CD4-positive, CD25-positive, alpha-beta regulatory T cell (primary cell): ENCODE measurements at regions not wholly inside any gene's neighbourhood (a gene's known extent, or its start where the extent isn't known, plus 50 kb on each side); places are given as distances from the start of the nearest gene placed in this dataset.
A peak's percentile ranks its signal among the peaks of the same experiment; 100 is the strongest.

Source experiments
- ATAC-seq, 2 donors: fragments of 150-1000 bp; cut with Tn5 transposase; one replicate each; pipeline ENCODE4 v1.10.0; 2021; ENCODE audit warnings: low read depth in 2 of 2, moderate number of reproducible peaks in 2 of 2, moderate library complexity in 1 of 2
- DNase-seq, 3 donors: peaks; one replicate each; pipeline versions ENCODE4 v3.0.0 to v3.0.0-alpha.2; 2012 to 2022; ENCODE audit warnings: mixed read lengths in 1 of 3
- H3K27ac ChIP-seq: one replicate; pipeline ENCODE4 v1.7.0; 2013; ENCODE audit warnings: mild to moderate bottlenecking, low read length; ENCODE audit not compliant: insufficient read depth, poor library complexity, severe bottlenecking
- H3K27me3 ChIP-seq: one replicate; pipeline ENCODE4 v1.7.0; 2013; ENCODE audit warnings: low read length; ENCODE audit not compliant: control insufficient read depth, insufficient read depth
- H3K36me3 ChIP-seq: one replicate; pipeline ENCODE4 v1.7.0; 2013; ENCODE audit warnings: mild to moderate bottlenecking, low read length, moderate library complexity; ENCODE audit not compliant: control insufficient read depth, insufficient read depth
- H3K4me1 ChIP-seq: 2 replicates; pipeline ENCODE4 v1.7.0; 2013; ENCODE audit warnings: mild to moderate bottlenecking, low read length; ENCODE audit not compliant: insufficient read depth, control insufficient read depth, poor library complexity, severe bottlenecking
- H3K4me3 ChIP-seq: one replicate; pipeline ENCODE4 v1.7.0; 2013; ENCODE audit warnings: low read depth, mild to moderate bottlenecking, low read length, moderate library complexity
- H3K9me3 ChIP-seq, 2 experiments: 1 replicate in 1 of 2; 2 replicates in 1 of 2; pipeline ENCODE4 v1.7.0; 2013; ENCODE audit warnings: low read length in 2 of 2, mild to moderate bottlenecking in 1 of 2, moderate library complexity in 1 of 2; ENCODE audit not compliant: control insufficient read depth in 2 of 2
- H3K27ac Mint-ChIP-seq, 3 donors: one replicate each; pipeline ENCODE4 v1.8.0; 2020 to 2022; ENCODE audit warnings: mild to moderate bottlenecking in 3 of 3, mixed read lengths in 3 of 3, moderate library complexity in 2 of 3
- H3K27me3 Mint-ChIP-seq: one replicate; pipeline ENCODE4 v1.8.0; 2022; ENCODE audit warnings: mild to moderate bottlenecking, mixed read lengths
- H3K36me3 Mint-ChIP-seq: one replicate; pipeline ENCODE4 v1.8.0; 2020; ENCODE audit warnings: mixed read lengths
- H3K4me1 Mint-ChIP-seq, 4 donors: one replicate each; pipeline ENCODE4 v1.8.0; 2020 to 2022; ENCODE audit warnings: mixed read lengths in 4 of 4, mild to moderate bottlenecking in 1 of 4
- H3K4me3 Mint-ChIP-seq, 4 donors: one replicate each; pipeline ENCODE4 v1.8.0; 2020 to 2022; ENCODE audit warnings: mild to moderate bottlenecking in 4 of 4, mixed read lengths in 4 of 4, moderate library complexity in 3 of 4
- H3K9me3 Mint-ChIP-seq, 7 donors: one replicate each; pipeline ENCODE4 v1.8.0; 2020 to 2022; ENCODE audit warnings: mixed read lengths in 7 of 7, mild to moderate bottlenecking in 3 of 7, moderate library complexity in 2 of 7

- peaks cover 0 to 7% (median 4%) of the 10 kb centered on the region in 4 donors for H3K4me1 Mint-ChIP-seq
- H3K36me3 ChIP-seq, result no peaks in the 10 kb centered on the region
- DNase-seq (no peak), ATAC-seq (no peak)
- H3K27ac ChIP-seq, result no peak overlapping the region
- H3K9me3 ChIP-seq, result no peaks in the 10 kb centered on the region
- H3K27me3 ChIP-seq, result peaks cover 2% of the 10 kb centered on the region
- no peaks in the 10 kb centered on the region for H3K36me3 Mint-ChIP-seq
- no peak overlapping the region for H3K4me3 Mint-ChIP-seq
- H3K4me1 ChIP-seq, result peaks cover 11% of the 10 kb centered on the region
- peaks cover 9% of the 10 kb centered on the region for H3K27me3 Mint-ChIP-seq
- H3K4me3 ChIP-seq, result no peak overlapping the region
- no peak overlapping the region for H3K27ac Mint-ChIP-seq
- H3K9me3 Mint-ChIP-seq, result no peaks in the 10 kb centered on the region
Observed at GRCh38 chr11:128022761-128023160, 564.6 kb downstream of the ETS1 start.

DNA sequence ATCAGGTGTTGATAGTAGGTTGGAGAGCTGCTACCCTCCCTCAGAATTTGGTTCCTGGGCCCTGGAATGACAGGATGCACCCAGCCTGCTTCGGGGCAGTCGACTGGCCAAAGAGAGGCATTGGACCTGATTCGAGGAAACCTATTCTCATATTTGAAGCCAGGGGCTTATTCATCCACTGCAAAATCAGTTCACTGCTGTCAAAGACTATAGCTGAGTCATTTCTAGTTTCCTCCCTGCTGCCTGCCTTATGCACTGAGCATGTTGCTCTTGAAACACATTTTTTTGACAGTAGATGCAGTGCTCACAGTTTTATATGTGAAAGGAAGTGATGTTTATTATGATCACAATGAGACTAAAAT, 565.4 kb downstream of the ETS1 start:
- Mint-ChIP-seq H3K4me1 (peaks cover 0 to 7% (median 4%) of the 10 kb centered on the region in 4 donors), H3K27me3 (peaks cover 5% of the 10 kb centered on the region), H3K27ac (peak overlapping the region in 1 of 3 donors; percentile 28), H3K36me3 (no peaks in the 10 kb centered on the region), H3K9me3 (no peaks in the 10 kb centered on the region), H3K4me3 (no peak overlapping the region)
- ATAC-seq, result peak; percentile 82 to 89
- Histone ChIP-seq H3K4me3 (no peak overlapping the region), H3K4me1 (peaks cover 11% of the 10 kb centered on the region), H3K36me3 (no peaks in the 10 kb centered on the region), H3K9me3 (no peaks in the 10 kb centered on the region), H3K27me3 (peaks cover 2% of the 10 kb centered on the region), H3K27ac (peak overlapping the region; percentile 18)
- DNase-seq, result peak in 2 of 3 donors; percentile 22 to 76

GRCh38 chr11:128021349-128022006, 565.9 kb downstream of the ETS1 start:
- H3K4me3 ChIP-seq, result no peak overlapping the region
- no peaks in the 10 kb centered on the region for H3K9me3 ChIP-seq
- ATAC-seq (peak; percentile 36 to 47), DNase-seq (no peak)
- peak overlapping the region in 1 of 3 donors; percentile 28 for H3K27ac Mint-ChIP-seq
- no peaks in the 10 kb centered on the region for H3K36me3 ChIP-seq
- H3K27ac ChIP-seq, result peak overlapping the region; percentile 18
- no peaks in the 10 kb centered on the region for H3K36me3 Mint-ChIP-seq
- H3K27me3 Mint-ChIP-seq, result peaks cover 5% of the 10 kb centered on the region
- peaks cover 0 to 7% (median 4%) of the 10 kb centered on the region in 4 donors for H3K4me1 Mint-ChIP-seq
- H3K9me3 Mint-ChIP-seq, result peaks cover 0 to 1% (median 0%) of the 10 kb centered on the region in 7 donors
- H3K4me1 ChIP-seq, result peaks cover 11% of the 10 kb centered on the region
- no peak overlapping the region for H3K4me3 Mint-ChIP-seq
- H3K27me3 ChIP-seq, result peaks cover 2% of the 10 kb centered on the region

GRCh38 chr11:128018692-128019091, 568.7 kb downstream of the ETS1 start:
- Mint-ChIP-seq H3K36me3 (no peaks in the 10 kb centered on the region), H3K9me3 (peaks cover 0 to 1% (median 0%) of the 10 kb centered on the region in 7 donors), H3K4me3 (no peak overlapping the region), H3K27me3 (peaks cover 10% of the 10 kb centered on the region), H3K4me1 (peaks cover 0 to 7% (median 4%) of the 10 kb centered on the region in 4 donors), H3K27ac (no peak overlapping the region)
- no peaks in the 10 kb centered on the region for H3K9me3 ChIP-seq
- DNase-seq (no peak), ATAC-seq (no peak)
- peaks cover 11% of the 10 kb centered on the region for H3K4me1 ChIP-seq
- no peaks in the 10 kb centered on the region for H3K36me3 ChIP-seq
- no peak overlapping the region for H3K4me3 ChIP-seq
- H3K27ac ChIP-seq, result no peak overlapping the region
- peaks cover 2% of the 10 kb centered on the region for H3K27me3 ChIP-seq

DNA sequence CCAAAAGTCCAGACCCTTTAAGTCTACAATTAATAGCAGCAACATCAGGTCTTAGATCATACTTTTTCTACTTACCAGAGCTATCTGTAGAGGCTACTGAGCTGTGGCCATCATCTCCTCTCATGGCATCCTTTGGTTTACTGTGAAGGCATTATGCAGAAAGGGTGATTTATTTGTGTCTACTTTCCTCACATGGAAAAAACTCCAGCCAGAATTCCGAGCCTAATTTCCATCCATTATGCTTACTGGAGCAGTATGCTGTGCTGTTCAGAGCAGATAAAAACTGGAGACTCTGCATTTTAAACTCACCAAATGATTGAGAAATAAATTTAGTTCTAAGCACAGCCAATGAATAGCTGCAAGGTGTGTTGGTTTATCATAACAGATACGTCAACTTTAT, 581.8 kb downstream of the ETS1 start:
- peaks cover 27% of the 10 kb centered on the region for H3K27me3 ChIP-seq
- no peaks in the 10 kb centered on the region for H3K36me3 ChIP-seq
- Mint-ChIP-seq H3K4me1 (no peaks in the 10 kb centered on the region), H3K36me3 (peaks cover 6% of the 10 kb centered on the region), H3K9me3 (peaks cover 7 to 23% (median 8%) of the 10 kb centered on the region in 7 donors), H3K27ac (no peak overlapping the region), H3K4me3 (no peak overlapping the region), H3K27me3 (peaks cover 53% of the 10 kb centered on the region)
- no peak overlapping the region for H3K4me3 ChIP-seq
- DNase-seq (no peak), ATAC-seq (no peak)
- peaks cover 10 to 13% of the 10 kb centered on the region in 2 experiments for H3K9me3 ChIP-seq
- H3K4me1 ChIP-seq, result no peaks in the 10 kb centered on the region
- no peak overlapping the region for H3K27ac ChIP-seq

GRCh38 chr11:127998421-127998820, 588.9 kb downstream of the ETS1 start:
- Histone ChIP-seq H3K9me3 (no peaks in the 10 kb centered on the region), H3K4me1 (no peaks in the 10 kb centered on the region), H3K27ac (no peak overlapping the region), H3K36me3 (no peaks in the 10 kb centered on the region), H3K4me3 (no peak overlapping the region), H3K27me3 (peaks cover 10% of the 10 kb centered on the region)
- Mint-ChIP-seq H3K9me3 (peaks cover 0 to 2% (median 0%) of the 10 kb centered on the region in 7 donors), H3K36me3 (no peaks in the 10 kb centered on the region), H3K4me3 (no peak overlapping the region), H3K27ac (peak overlapping the region in 1 of 3 donors; percentile 11), H3K4me1 (no peaks in the 10 kb centered on the region), H3K27me3 (peaks cover 16% of the 10 kb centered on the region)
- ATAC-seq (no peak), DNase-seq (no peak)

DNA sequence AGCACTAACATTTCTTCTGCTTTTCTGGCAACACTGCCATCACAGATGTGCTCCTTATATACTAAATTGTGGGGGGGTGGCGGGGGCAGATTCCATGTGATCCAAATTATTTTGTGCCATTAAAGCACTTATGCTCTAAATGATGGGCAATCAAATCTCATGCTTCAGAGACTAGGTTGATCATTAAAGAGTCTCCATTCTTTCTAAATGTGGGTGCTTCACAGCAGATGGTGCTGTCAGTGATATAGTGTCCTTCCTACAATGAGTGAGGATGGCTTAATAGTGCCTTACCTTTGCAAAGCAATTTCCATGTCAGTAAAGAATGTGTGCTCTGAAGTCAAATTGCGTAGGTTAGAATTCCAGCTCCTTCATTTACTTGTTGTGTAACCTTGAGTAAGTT, 589.8 kb downstream of the ETS1 start:
- Mint-ChIP-seq H3K27me3 (peaks cover 20% of the 10 kb centered on the region), H3K36me3 (no peaks in the 10 kb centered on the region), H3K4me3 (no peak overlapping the region), H3K9me3 (peaks cover 0 to 2% (median 0%) of the 10 kb centered on the region in 7 donors), H3K27ac (no peak overlapping the region), H3K4me1 (no peaks in the 10 kb centered on the region)
- H3K27me3 ChIP-seq, result peaks cover 10% of the 10 kb centered on the region
- DNase-seq (no peak), ATAC-seq (no peak)
- no peaks in the 10 kb centered on the region for H3K36me3 ChIP-seq
- no peak overlapping the region for H3K27ac ChIP-seq
- no peaks in the 10 kb centered on the region for H3K9me3 ChIP-seq
- no peak overlapping the region for H3K4me3 ChIP-seq
- H3K4me1 ChIP-seq, result no peaks in the 10 kb centered on the region

- Mint-ChIP-seq H3K27ac (no peak overlapping the region), H3K4me3 (no peak overlapping the region), H3K9me3 (peaks cover 0 to 2% (median 0%) of the 10 kb centered on the region in 7 donors), H3K36me3 (no peaks in the 10 kb centered on the region), H3K4me1 (no peaks in the 10 kb centered on the region), H3K27me3 (peaks cover 19% of the 10 kb centered on the region)
- Histone ChIP-seq H3K36me3 (no peaks in the 10 kb centered on the region), H3K27me3 (peaks cover 10% of the 10 kb centered on the region), H3K27ac (no peak overlapping the region), H3K4me3 (no peak overlapping the region), H3K4me1 (no peaks in the 10 kb centered on the region), H3K9me3 (no peaks in the 10 kb centered on the region)
- no peak for ATAC-seq
- DNase-seq, result no peak
Observed at GRCh38 chr11:127996825-127997224, 590.5 kb downstream of the ETS1 start.
